ENCODE measurements at regions not wholly inside any gene's neighbourhood (a gene's known extent, or its start where the extent isn't known, plus 50 kb on each side); places are given as distances from the start of the nearest gene placed in this dataset.

DNA sequence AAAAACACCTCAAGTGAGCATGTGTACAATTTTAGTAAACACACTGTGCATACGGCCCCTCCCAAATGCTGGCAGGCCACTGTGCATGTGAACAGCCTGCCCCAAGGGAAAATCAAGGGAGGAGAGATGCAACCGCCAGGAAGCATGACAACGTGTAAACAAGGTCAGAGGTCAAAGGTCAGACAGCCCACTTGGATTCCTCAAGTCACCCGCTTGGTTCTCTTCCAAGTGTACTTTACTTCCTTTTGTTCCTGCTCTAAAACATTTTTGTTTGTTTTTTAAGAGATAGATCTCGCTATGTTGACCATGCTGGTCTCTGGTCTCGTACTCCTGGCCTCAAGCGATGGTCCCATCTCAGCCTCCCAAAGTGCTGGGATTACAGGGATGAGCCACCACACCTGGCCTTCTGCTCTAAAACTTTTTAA, 126.7 kb upstream of the SHB start:
- TF ChIP-seq, protein P1, sequence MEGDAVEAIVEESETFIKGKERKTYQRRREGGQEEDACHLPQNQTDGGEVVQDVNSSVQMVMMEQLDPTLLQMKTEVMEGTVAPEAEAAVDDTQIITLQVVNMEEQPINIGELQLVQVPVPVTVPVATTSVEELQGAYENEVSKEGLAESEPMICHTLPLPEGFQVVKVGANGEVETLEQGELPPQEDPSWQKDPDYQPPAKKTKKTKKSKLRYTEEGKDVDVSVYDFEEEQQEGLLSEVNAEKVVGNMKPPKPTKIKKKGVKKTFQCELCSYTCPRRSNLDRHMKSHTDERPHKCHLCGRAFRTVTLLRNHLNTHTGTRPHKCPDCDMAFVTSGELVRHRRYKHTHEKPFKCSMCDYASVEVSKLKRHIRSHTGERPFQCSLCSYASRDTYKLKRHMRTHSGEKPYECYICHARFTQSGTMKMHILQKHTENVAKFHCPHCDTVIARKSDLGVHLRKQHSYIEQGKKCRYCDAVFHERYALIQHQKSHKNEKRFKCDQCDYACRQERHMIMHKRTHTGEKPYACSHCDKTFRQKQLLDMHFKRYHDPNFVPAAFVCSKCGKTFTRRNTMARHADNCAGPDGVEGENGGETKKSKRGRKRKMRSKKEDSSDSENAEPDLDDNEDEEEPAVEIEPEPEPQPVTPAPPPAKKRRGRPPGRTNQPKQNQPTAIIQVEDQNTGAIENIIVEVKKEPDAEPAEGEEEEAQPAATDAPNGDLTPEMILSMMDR (IDR thresholded peaks at IDR 0.05; ENCODE audit: borderline replicate concordance) = no peak

DNA sequence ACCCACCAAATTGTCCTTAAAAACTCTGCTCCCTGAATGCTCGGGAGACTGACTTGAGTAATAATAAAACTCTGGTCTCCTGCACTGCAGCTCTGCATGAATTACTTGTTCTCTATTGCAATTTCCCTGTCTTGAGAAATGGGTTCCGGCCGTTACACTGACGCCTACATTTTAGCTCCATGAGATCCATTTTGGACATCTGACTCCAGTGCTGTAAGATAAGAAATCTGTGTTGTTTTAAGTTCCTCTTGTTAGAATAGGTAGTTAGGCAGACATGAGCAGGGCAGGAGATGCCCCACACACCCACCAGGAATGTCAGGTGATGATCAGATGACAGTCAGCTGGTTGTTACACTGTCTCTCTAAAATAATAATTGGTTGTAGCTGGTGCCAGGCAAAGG, 125.8 kb upstream of the SHB start:
- H3K4me1 ChIP-seq = no peaks in the 10 kb centered on the region
- intact Hi-C loops (cut with micrococcal nuclease) = no loop called here
- peaks cover 26% of the 10 kb centered on the region for H3K27me3 ChIP-seq (ENCODE audit: low read depth)
- DNase-seq = no peak
- H3K36me3 ChIP-seq = no peaks in the 10 kb centered on the region
- H3K27ac ChIP-seq (replicated peaks) = no peak overlapping the region
- TF ChIP-seq, protein P1 (IDR thresholded peaks at IDR 0.05; ENCODE audit: borderline replicate concordance) = no peak
- no peaks in the 10 kb centered on the region for H3K9me3 ChIP-seq (replicated peaks)
- no peak overlapping the region for H3K4me3 ChIP-seq

More for the DNA sequence above, 126.7 kb upstream of the SHB start:
- no peak for DNase-seq
- no peaks in the 10 kb centered on the region for H3K4me1 ChIP-seq
- intact Hi-C loops (cut with micrococcal nuclease) = no loop called here
- H3K9me3 ChIP-seq (replicated peaks) = no peaks in the 10 kb centered on the region
- H3K4me3 ChIP-seq = no peak overlapping the region
- no peaks in the 10 kb centered on the region for H3K36me3 ChIP-seq
- H3K27me3 ChIP-seq (ENCODE audit: low read depth) = peaks cover 26% of the 10 kb centered on the region
- H3K27ac ChIP-seq (replicated peaks) = no peak overlapping the region

DNA sequence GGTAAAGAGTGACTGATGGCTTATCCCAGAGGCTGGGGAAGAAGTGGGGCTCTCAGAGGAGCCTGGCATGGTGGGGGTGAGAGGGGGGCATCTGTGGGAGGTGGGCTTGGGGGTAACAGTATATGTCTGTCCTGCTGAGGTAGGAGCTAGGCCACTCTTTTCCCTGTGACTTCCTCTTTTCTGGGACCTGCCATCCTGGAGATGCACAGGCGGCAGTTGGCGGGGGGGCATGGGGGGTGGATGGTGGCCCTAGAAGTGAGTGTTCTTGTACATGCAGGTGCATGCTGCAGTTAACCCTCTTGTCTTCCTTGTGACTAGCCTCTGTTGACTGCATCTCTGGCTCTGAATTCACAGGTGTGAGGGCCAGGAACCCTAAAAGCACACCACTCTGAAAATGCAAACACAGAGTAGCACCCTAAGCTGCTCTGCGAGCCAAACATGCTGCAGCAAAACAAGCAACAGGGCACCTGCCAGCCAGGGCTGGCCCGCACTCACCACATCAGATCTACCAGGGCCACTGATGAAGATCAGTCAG, 123.8 kb upstream of the SHB start:
- no peaks in the 10 kb centered on the region for H3K36me3 ChIP-seq
- intact Hi-C loops (cut with micrococcal nuclease) = no loop called here
- no peaks in the 10 kb centered on the region for H3K4me1 ChIP-seq
- H3K27me3 ChIP-seq (ENCODE audit: low read depth) = peaks cover 16% of the 10 kb centered on the region
- DNase-seq = no peak
- no peak overlapping the region for H3K27ac ChIP-seq (replicated peaks)
- no peaks in the 10 kb centered on the region for H3K9me3 ChIP-seq (replicated peaks)
- H3K4me3 ChIP-seq = no peak overlapping the region
- TF ChIP-seq, protein P1 (IDR thresholded peaks at IDR 0.05; ENCODE audit: borderline replicate concordance) = no peak

DNA sequence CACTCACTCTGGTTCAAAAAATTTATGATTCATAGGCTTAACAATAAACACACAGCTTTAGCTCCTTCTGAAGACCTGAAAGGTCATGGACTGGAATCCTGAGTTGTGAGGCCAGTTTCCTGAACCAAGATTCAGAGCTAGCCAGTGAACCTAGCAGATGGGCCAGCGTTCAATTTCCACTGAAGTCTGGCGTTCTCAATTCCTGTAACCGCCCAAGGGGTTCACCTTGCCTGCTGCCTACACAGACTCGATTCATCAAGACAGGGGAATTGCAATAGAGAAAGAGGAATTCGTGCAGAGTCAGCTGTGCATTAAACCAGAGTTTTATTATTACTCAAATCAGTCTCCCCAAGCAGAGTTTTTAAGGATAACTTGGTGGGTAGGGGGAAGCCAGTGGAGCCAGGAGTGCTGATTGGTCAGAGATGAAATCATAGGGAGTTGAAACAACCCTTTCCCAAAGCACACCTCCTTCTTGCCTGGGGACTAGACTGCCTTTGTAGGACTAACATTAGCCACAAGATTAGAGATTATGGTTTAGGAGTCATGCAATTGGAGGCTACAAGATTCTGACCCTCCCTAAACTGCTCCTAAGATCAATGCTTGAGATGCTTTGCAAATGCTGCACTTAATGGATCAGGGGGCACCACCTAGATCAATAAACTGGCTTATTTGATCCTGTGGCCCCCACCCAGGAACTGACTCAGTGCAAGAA, 117.5 kb upstream of the SHB start:
- Histone ChIP-seq H3K27ac (replicated peaks) (no peak overlapping the region), H3K27me3 (ENCODE audit: low read depth) (peaks cover 6% of the 10 kb centered on the region), H3K4me1 (no peaks in the 10 kb centered on the region), H3K4me3 (no peak overlapping the region), H3K36me3 (no peaks in the 10 kb centered on the region), H3K9me3 (replicated peaks) (no peaks in the 10 kb centered on the region)
- intact Hi-C loops (cut with micrococcal nuclease) = no loop called here
- no peak for DNase-seq
- TF ChIP-seq, protein P1 (IDR thresholded peaks at IDR 0.05; ENCODE audit: borderline replicate concordance) = no peak

DNA sequence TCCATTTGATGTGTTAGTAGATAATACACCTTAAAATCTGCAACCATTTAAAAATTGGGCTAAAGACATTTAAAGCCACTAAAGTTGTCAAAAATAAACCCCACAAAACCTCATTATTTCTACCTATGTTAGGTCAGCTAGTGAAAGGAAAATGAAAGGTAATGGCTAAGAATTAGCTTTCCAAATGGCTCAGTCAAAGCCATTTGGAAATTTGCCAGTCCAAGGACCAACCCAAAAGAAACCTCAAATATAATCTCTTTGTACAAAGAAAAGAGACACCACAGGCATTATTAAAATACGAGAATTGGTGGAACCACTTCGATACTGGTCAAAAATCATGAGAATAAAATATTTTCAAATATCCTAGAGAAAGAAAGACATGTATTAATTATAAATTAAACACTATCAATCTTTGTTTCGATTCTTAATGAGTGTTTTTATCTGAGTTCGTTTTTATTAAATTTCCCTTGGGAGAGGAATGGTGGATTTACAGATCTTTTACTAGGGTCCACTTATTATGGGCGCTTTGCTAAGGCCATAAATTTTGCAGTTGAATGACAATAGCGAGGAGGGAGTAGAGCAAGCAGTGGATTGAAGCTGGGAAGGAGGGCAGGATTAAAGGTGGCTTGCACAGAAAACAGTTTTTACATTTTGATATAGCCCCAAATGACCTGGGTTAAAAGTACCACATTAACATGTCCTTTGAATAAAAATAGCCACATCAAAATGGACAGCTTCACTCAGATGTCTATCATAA, 116.8 kb upstream of the SHB start:
- DNase-seq = no peak
- Histone ChIP-seq H3K9me3 (replicated peaks) (no peaks in the 10 kb centered on the region), H3K27ac (replicated peaks) (no peak overlapping the region), H3K4me1 (no peaks in the 10 kb centered on the region), H3K4me3 (no peak overlapping the region), H3K27me3 (ENCODE audit: low read depth) (peaks cover 6% of the 10 kb centered on the region), H3K36me3 (no peaks in the 10 kb centered on the region)
- TF ChIP-seq, protein P1 (IDR thresholded peaks at IDR 0.05; ENCODE audit: borderline replicate concordance) = no peak
- intact Hi-C loops (cut with micrococcal nuclease) = no loop called here

Data from left ventricle myocardium inferior (tissue), 1 donor.